ENCODE measurements at regions not wholly inside any gene's neighbourhood (a gene's known extent, or its start where the extent isn't known, plus 50 kb on each side); places are given as distances from the start of the nearest gene placed in this dataset.
"Not testable (repeated sequence)": the region's sequence is repeated elsewhere in the genome, so short reads cannot be mapped to it uniquely, and the experiment has no call there.

GRCh38 chr6:115053169-115053860 lies 710.5 kb upstream of the HS3ST5 start:
- no peak for DNase-seq

DNA sequence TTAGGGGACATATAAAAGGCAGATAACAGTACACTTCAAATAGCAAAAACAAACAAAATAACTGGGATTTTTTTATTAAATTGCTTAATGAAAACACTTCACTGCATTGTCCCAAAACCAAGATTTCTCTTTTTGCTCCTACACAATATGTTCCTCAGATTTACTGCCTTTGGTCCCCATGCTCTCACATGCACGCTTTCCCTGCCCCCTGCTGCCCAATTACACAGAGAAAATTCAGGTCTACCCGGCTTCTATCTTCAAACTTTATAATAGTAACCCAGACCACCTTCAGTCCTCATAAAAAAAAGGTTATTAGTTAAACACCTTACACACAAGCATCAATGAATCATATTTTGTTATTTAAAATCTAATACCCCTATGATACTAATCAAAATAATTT lies 673.8 kb upstream of the HS3ST5 start:
- DNase-seq = no peak

DNA sequence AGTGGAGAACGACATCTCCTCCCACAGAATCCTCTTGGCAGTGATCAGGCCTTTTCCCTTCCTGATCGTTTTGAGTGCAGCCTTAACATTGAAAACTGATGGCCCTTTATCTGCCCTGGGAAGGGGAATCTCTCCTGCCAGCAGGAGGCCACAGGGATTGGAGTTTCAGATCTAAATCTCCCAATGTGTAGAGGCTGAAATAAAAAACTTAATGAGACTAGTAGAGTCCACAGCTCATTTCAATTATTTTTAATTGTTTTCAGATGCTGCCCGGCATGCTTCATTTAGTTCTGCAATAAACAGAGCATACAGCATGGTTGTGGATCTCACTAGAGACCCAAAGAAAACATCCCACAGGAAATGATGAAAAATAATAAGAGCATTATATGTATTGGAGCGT lies 662.2 kb upstream of the HS3ST5 start:
- no peak for DNase-seq

DNA sequence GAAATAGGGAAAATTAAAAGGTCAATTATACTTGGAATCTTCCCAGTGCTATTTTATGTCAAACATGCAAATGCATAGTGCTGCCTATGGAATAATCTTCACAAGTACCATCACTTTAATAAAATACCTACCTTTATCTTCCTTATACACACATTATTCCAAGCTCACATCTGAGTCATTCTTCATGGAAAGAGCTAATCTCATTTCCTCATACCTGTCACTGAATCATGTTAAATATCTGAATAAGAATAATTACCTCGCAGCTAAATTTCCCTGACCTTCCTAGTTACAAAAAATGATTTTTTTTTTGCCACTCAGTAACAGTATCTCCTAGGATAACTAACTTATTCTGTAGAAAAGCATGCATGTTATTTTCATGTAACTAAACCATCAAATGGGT lies 661.4 kb upstream of the HS3ST5 start:
- DNase-seq = no peak

DNA sequence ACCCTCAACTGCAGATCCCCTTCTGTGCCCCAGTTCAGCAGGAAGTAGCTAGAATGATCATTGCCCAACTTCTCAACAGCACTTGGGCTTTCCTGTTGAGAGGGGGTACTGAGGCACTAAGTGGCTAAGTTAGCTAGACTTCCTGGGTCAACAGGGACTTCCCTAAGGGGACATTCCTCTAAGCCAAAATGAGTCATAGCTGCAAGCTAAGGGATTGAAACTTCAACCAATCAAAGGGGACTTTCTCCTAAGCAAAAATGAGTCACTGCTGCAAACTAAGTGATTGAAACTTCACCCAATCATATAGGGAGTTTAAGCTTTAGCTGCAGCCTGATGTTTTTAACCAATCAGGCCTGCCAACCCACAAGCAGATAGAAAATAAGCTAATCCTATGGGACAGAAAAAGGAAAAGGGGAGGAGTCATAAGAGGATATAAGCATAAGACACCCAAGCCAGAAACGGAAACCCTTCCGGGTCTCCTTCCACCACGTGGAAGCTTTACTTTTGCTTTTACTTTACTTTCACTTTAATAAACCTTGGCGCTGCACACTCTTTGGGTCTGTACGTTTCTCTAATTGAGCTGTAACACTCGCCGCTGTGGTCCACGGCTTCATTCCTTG lies 659.0 kb upstream of the HS3ST5 start:
- no peak for DNase-seq

DNA sequence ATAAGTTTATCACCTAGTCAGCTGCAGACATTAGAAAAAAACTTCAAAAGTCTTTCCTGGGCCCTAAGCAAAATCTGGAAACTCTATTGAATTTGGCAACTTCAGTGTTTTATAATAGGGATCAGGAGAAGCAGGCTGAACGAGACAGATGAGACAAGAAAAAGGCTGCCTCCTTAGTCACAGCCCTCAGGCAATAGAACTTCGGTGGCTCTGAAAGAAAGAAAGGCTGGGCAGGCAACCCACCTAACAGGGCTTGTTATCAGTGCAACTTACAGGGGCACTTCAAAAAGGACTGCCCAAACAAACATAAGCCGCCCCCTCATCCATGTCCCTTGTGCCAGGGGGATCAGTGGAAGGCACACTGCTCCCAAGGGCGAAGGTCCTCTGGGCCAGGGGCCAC lies 657.9 kb upstream of the HS3ST5 start:
- DNase-seq = no peak

DNA sequence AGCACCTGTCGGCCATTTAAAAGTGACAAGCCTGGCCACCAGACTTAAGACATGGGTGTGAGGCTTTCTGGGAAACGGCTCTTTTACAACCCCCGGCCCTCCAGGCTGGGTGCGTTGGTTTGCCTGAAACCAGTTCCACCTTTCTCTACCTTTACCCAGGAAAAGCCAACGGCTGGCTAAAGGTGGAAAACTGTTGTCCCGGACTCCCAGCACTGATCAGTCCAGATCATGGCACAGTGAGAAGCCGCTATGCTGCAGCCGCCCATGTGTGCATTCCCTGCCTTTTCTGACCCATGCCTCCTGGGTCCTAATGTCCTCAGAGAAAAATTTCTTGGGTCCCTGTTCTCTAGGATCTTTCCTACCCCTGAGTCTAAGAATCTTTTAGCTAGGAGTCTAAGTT lies 655.7 kb upstream of the HS3ST5 start:
- no peak for DNase-seq

GRCh38 chr6:114997813-114998292 lies 655.0 kb upstream of the HS3ST5 start:
- no peak for DNase-seq

DNA sequence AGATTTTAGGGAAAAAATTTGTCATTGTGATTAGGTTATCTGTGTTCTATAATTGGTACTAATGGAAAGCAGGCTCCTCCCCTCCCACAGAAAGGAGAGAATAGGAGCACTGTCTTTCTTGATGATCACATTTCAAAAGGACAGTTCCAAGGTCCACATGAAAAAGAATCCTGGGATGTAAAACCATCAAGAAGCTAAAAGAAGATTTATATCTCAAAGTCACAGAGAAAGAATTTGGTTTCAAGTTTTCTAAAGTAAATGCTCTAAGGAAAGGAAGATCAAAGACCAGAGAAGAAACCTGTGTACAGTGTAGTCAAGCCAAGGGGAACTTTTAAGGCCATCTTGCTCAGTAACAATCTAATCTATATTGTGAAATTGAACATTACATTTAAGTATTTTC lies 652.7 kb upstream of the HS3ST5 start:
- DNase-seq = no peak

DNA sequence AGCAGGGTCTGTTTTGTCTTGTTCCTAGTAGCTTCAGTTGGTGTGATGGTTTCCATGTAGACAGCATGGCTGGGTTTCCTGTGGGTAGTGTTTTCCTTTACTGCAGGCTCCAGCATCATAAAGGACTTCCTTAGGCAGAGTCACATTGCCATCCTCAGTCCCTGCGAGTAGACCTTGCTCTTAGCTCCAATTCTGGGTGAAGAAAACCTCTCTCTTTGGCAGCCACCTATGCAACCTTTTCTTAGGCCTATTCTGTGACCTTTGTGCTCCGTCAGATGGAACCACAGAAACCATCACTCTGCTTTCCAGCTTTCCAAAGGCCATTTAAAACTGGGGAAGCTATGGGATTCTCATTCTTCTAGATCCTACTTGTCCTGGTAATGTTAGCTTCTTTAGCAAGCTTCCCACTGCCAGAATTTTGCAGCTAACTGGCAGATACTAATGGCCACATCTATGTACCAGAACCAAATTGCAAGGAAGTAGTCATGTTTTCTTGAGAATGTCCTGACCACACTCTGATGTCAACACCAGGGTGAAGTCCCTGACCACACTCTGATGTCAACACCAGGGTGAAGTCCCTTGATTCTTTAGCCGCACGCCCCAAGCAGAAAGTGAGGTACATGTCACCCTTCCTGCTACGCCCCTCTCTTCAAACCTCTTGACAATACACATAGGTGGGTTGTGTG lies 646.6 kb upstream of the HS3ST5 start:
- DNase-seq = peak; percentile 20

DNA sequence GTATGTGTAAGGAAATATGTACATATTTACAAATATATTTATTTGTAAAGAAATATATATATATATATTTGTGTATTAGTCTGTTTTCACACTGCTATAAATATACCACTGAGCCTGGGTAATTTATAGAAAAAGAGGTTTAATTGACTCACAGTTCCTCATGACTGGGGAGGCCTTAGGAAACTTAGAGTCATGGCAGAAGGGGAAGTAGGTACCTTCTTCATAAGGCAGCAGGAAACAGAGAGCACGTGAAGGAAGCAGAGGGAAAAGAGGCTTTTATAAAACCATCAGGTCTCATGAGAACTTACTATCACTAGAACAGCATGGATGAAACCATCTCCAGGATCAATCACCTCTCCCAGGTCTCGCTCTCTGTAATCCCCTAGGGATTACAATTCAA lies 644.5 kb upstream of the HS3ST5 start:
- peak; percentile 1 for DNase-seq

- no peak for DNase-seq
Measured at GRCh38 chr6:114955363-114955762, 612.5 kb upstream of the HS3ST5 start.

- no peak for DNase-seq
Measured at GRCh38 chr6:114952229-114952628, 609.4 kb upstream of the HS3ST5 start.

DNA sequence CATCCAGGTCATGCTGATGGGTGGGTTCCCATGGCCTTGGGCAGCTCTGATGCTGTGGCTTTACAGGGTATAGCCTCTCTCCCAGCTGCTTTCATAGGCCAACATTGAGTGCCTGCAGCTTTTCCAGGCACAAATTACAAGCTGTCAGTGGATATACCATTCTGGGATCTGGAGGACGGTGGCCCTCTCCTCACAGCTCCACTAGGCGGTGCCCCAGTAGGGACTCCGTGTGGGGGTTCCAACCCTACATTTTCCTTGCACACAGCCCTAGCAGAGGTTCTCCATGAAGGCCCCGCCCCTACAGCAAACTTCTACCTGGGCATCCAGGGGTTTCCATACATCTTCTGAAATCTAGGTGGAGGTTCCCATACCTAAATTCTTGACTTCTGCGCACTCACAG lies 602.6 kb upstream of the HS3ST5 start:
- DNase-seq = no peak

DNA sequence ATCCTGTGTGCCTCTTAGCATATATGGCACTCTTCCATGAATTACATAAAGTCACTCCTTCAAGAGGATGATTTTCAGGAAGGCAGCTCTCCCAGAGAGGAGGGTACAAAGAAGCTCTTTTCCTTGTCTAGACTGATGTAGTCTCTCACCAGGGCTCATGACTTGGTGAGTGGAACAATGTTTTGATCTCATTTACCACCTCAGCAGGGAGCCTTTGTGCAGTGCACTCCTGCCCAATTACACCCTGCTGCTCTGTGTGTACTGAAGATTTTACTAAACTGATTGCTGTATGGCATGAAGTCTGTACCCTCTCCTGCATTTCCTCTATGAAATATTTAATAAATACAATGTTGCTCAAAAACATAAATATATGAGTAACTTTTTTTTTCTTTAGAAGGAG lies 598.3 kb upstream of the HS3ST5 start:
- no peak for DNase-seq

- no peak for DNase-seq
Measured at GRCh38 chr6:114940181-114940580, 597.4 kb upstream of the HS3ST5 start.

DNA sequence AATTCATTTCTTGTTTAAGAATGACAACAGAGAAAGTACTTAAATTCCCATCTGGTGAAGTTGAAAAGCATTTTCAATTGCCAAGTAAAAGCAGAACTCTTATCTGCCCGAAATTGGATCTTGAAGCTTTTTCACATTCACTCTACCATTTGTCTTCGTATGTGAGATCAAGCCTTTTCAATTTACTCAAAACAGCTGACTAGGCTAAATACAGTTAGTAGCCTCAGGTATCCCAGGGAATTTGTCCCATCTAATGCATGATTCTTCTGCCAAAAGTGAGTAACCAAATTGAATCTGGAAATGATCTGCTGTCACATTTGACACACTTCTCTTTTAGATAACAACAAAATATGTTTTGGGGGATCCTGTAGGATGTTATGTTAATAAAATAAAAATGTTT lies 596.8 kb upstream of the HS3ST5 start:
- no peak for DNase-seq

- no peak for DNase-seq
Measured at GRCh38 chr6:114936080-114936479, 593.3 kb upstream of the HS3ST5 start.

- no peak for DNase-seq
Measured at GRCh38 chr6:114934079-114934478, 591.3 kb upstream of the HS3ST5 start.

DNA sequence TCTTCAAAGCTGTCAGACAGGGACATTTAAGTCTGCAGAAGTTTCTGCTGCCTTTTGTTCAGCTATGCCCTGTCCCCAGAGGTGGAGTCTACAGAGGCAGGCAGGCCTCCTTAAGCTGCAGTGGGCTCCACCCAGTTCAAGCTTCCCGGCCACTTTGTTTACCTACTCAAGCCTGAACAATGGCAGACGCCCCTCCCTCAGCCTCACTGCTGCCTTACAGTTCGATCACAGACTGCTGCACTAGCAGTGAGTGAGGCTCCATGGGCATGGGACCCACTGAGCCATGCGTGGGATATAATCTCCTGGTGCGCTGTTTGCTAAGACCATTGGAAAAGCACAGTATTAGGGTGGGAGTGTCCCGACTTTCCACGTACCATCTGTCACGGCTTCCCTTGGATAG lies 585.9 kb upstream of the HS3ST5 start:
- DNase-seq = not testable (repeated sequence)

GRCh38 chr6:114906096-114906495 lies 563.3 kb upstream of the HS3ST5 start:
- DNase-seq = no peak

- DNase-seq = no peak
Measured at GRCh38 chr6:114897536-114897935, 554.7 kb upstream of the HS3ST5 start.

DNA sequence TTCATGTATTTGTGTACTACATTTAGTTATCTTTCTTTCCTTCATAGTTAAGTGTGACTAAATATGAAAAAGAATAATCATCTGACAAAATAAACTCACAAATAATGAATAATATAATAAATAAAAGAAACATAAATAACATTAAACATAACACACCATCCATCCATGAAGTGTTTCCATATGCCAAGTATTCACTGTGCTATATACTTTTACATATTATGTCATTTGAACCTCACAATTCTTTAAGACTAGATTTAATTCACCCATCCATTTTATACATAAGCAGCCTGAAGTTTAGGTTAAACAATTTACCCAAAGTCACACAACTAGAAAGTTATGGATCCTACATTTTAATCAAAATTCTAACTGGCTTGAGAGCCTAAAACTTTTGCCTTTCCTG lies 549.4 kb upstream of the HS3ST5 start:
- DNase-seq = no peak

GRCh38 chr6:114888241-114888640 lies 545.4 kb upstream of the HS3ST5 start:
- no peak for DNase-seq

Measured in hematopoietic multipotent progenitor cell treated with erythropoietin and hydrocortisone succinate and interleukin-3 and kit ligand, for 6 days (in vitro differentiated cells).